Retinal pigment epithelial cell (primary cell): ENCODE measurements at regions not wholly inside any gene's neighbourhood (a gene's known extent, or its start where the extent isn't known, plus 50 kb on each side); places are given as distances from the start of the nearest gene placed in this dataset.
"Not testable (repeated sequence)": the region's sequence is repeated elsewhere in the genome, so short reads cannot be mapped to it uniquely, and the experiment has no call there.

Source experiments
- DNase-seq: peaks from one replicate; pipeline ENCODE4 v3.0.0-alpha.2; 2010; ENCODE audit warnings: low read depth
- H3K4me3 ChIP-seq: 2 replicates; pipeline ENCODE4 v1.5.1; 2011; ENCODE audit warnings: mild to moderate bottlenecking, low read length, control low read depth, moderate library complexity
- TF ChIP-seq, protein P1 (sequence below): conservative IDR thresholded peaks from 2 replicates; pipeline ENCODE4 v1.5.1; 2011; ENCODE audit warnings: low read depth, low read length, control low read depth, inconsistent platforms

DNA sequence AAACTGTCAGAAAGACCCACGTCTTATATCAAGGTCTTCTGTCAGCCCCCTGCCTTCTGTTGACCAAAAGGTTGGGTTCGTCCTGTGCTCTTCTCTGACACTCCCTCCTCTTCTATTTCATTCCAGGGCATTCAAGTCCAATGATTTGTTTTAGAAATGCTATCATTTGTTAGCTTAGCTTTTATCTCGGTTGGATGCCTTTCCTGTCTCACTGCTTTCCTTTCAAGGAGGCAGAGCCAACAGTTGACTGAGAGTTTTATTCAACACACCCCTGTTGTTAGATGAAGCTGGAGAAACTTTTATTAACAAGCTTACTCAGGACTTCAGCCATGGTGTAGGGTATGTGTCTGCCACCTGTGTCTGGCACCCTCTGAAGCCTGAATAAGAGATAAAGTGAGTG, 112.0 kb upstream of the SLC7A14 start:
- no peak for DNase-seq
- no peak overlapping the region for H3K4me3 ChIP-seq
- TF ChIP-seq, protein P1, sequence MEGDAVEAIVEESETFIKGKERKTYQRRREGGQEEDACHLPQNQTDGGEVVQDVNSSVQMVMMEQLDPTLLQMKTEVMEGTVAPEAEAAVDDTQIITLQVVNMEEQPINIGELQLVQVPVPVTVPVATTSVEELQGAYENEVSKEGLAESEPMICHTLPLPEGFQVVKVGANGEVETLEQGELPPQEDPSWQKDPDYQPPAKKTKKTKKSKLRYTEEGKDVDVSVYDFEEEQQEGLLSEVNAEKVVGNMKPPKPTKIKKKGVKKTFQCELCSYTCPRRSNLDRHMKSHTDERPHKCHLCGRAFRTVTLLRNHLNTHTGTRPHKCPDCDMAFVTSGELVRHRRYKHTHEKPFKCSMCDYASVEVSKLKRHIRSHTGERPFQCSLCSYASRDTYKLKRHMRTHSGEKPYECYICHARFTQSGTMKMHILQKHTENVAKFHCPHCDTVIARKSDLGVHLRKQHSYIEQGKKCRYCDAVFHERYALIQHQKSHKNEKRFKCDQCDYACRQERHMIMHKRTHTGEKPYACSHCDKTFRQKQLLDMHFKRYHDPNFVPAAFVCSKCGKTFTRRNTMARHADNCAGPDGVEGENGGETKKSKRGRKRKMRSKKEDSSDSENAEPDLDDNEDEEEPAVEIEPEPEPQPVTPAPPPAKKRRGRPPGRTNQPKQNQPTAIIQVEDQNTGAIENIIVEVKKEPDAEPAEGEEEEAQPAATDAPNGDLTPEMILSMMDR = no peak

DNA sequence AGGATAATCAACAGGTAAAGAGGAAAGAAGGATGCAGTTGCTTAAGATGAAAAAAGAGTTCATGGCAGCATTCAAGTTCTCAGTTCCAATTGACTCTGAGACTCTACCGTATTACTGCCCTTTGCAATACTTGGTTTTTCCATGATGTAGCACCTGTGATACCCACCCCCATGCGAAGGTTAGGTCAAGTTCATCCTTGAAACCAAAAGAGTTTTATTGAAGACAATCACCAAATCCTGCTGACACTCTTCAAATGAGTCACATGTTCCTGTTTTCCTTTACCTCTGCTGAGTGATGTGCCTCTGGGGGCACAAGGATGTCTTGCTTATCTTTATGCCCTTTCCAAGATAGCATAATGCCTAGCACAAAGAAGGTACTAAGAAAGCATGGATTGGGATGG, 111.3 kb upstream of the SLC7A14 start:
- no peak overlapping the region for H3K4me3 ChIP-seq
- TF ChIP-seq, protein P1 = no peak
- no peak for DNase-seq

DNA sequence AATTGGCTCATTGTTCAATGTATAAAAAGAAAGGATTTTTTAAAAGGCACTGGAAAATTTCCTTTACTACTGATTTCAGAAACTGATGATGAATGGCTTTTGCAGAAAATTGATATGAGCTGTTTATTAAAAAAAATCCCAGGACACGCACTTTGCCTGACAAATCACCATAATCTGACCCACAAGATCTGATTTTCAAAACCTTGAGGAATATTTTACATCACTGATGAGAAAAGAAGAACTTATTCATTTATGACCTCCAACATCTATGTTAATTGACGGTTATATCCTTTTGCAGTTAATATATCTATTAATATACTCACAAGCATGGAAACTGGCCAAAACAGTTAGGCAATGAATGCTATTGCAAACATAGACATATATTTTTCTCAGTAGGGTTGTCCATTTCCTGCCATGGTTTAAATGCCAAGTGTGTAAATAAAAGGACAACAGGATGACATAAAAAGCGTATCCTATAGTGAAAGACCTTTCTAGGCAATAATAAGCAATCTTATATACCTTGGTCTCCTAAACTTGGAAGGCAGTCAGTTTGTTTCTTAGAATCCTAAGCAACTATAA, 109.7 kb upstream of the SLC7A14 start:
- TF ChIP-seq, protein P1 = no peak
- no peak overlapping the region for H3K4me3 ChIP-seq
- DNase-seq = no peak

DNA sequence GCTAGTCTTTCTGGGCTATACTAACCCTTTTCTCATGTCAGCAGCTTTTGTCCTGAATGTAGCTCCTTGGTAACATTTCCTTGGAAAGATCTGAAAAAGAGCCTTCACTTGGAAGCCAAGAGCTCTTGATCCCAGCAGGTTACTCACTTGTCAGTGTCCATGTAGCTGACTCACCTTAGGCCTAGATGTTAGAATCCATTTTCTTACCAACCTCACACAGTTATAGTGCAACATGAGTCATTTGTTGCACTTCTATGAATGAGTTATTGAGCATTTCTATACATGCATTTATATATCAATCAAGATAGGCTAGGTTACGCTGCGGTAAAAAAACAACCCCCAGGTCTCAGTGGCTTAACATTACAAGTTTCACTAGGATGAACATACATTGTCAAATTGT, 106.8 kb upstream of the SLC7A14 start:
- TF ChIP-seq, protein P1 = no peak
- H3K4me3 ChIP-seq = no peak overlapping the region
- no peak for DNase-seq

DNA sequence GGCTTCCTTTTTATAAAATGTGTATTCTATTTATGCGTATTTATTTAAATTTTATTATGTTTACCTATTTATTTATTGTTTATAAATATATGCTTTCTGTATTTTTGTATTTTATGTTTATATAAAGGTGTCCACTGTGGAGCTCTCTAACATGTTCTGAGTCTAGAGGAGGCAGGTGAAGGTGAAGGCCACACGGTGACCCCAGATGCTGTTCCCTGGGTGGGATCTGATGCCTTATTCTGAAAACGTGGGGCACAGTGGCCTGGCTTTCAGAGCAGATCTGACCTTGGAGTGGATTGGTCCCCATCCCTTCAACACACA, 104.7 kb upstream of the SLC7A14 start:
- TF ChIP-seq, protein P1 = no peak
- H3K4me3 ChIP-seq = no peak overlapping the region
- no peak for DNase-seq

DNA sequence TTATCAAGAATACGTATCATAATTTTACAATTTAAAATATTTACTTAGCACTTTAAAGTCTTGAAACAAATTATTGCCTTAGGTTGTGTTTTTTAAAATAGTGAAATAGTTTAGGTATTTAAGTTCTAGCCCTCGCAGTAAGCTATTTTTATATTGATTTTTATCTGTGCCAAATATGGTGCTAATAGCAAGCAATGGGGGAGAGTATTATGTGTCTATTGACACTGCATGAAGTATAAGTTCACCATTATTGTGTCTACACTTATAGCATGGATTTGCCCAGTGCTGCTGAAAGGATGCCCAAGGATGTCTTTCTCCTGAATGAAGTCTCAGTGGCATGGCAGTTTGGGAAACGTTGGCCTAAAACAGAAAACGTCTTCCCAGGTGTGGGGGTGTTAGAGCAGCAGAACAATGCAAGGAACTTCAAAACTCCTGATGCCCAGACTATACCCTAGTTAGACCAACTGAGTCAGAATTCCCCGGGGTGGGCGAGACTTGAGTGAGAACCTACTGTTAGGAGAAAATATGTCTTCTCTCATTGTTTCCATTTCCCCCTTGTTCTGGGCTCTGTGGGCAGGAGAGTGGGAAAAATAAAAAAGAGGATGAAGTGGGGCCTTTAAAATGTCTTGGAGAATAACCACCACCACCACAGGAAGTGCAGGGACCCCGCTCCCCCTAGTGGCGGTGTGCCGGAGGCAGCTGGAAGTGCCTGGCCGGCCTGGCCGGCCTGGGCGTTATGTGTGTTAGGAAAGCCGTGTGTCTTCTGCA, 104.2 kb upstream of the SLC7A14 start:
- no peak for DNase-seq
- no peak overlapping the region for H3K4me3 ChIP-seq
- TF ChIP-seq, protein P1 = peak; percentile 84

DNA sequence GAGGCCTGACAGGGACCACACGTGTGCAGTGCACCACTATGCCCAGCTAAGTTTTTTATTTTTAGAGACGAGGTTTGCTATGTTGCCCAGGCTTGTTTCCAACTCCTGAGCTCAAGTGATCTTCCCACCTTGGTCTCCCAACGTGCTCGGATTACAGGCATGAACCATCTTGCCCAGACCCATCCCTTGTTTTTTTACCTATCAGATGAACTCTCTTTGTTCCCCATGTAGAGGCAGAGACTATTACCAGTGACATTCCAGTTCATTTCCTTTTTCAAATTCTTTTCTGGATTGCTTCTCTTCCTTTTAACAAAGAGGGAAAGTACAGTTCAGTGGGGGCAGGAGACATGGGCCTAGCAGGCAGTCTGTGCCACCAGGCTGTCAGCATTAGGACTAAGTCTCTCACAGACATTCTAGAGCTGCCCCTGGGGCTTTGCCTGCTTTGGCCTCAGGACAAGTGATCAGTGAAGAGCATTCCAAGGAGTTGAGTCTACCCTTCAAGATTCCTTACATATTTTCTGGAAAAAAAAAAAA, 103.5 kb upstream of the SLC7A14 start:
- DNase-seq = peak; percentile 93

DNA sequence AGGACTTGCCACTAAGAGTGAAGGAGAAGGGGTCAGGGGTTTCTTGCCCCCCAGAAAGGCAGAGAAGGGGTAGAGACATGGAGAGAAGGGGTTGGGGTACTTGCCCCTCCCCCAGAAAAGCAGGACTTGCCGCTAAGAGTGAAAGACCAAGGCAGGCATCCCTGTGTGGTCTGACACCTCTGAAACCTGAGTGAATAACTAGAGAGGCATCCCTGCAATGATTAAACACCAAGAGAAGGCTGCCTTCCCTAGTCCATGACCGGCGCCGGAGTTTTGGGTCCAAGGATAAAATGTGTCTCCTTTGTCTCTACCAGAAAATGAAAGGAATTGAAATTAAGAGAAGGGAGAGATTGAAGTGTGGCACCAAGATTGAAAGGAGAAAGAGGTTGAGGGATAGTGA, 102.3 kb upstream of the SLC7A14 start:
- not testable (repeated sequence) for H3K4me3 ChIP-seq, DNase-seq

More for the DNA sequence above, 103.5 kb upstream of the SLC7A14 start:
- H3K4me3 ChIP-seq = no peak overlapping the region
- TF ChIP-seq, protein P1 = no peak
